WTC11 (cell line): ENCODE measurements at regions not wholly inside any gene's neighbourhood (a gene's known extent, or its start where the extent isn't known, plus 50 kb on each side); places are given as distances from the start of the nearest gene placed in this dataset.

ENCODE experiments used
- ATAC-seq: fragments of 200-7000 bp; cut with Tn5 transposase; 2 replicates; pipeline ENCODE4 v1.10.0; 2021; ENCODE audit warnings: mild to moderate bottlenecking, moderate library complexity
- CTCF ChIA-PET: fragments of 300-600 bp; sonication (Branson Sonifier 250); formaldehyde crosslinking; loops from one replicate; lab custom pipeline; 2021; ENCODE audit warnings: antibody characterized with exemption; lab: Charles Lee
- POLR2A ChIA-PET: fragments of 350-600 bp; sonication (Branson Sonifier 250); formaldehyde crosslinking; loops from one replicate; lab custom pipeline; 2021; ENCODE audit warnings: antibody characterized with exemption; lab: Charles Lee
- DNase-seq: peaks from one replicate; pipeline ENCODE4 v3.0.0; 2021; ENCODE audit warnings: low spot score
- H3K27ac Mint-ChIP-seq: 2 replicates; pipeline ENCODE4 v1.8.0; 2021; ENCODE audit warnings: mixed read lengths
- H3K27me3 Mint-ChIP-seq: 2 replicates; pipeline ENCODE4 v1.8.0; 2021; ENCODE audit warnings: low read depth, mild to moderate bottlenecking, moderate library complexity, mixed read lengths
- H3K36me3 Mint-ChIP-seq: 2 replicates; pipeline ENCODE4 v1.8.0; 2021; ENCODE audit warnings: mixed read lengths
- H3K4me1 Mint-ChIP-seq: 2 replicates; pipeline ENCODE4 v1.8.0; 2022; ENCODE audit warnings: mixed read lengths
- H3K4me3 Mint-ChIP-seq: 2 replicates; pipeline ENCODE4 v1.8.0; 2021; ENCODE audit warnings: mild to moderate bottlenecking, moderate library complexity, mixed read lengths
- H3K9me3 Mint-ChIP-seq: 2 replicates; pipeline ENCODE4 v1.8.0; 2021; ENCODE audit warnings: mixed read lengths
- ETV6 ChIP-seq: sonication (generic); formaldehyde crosslinking; IDR thresholded peaks from 2 replicates; pipeline ENCODE4 v1.8.1; 2022; ENCODE audit warnings: mild to moderate bottlenecking, missing genetic modification reagents
- FOXP4 ChIP-seq: sonication (generic); formaldehyde crosslinking; IDR thresholded peaks from 2 replicates; pipeline ENCODE4 v1.8.0; 2022; ENCODE audit warnings: mild to moderate bottlenecking, missing genetic modification reagents
- GTF2I ChIP-seq: fragments of 250-450 bp; sonication (Bioruptor Pico); conservative IDR thresholded peaks from 2 replicates; pipeline ENCODE4 v1.4.0; 2021; ENCODE audit warnings: mild to moderate bottlenecking
- NFATC4 ChIP-seq: fragments of 250-450 bp; sonication (Bioruptor Pico); IDR thresholded peaks from 2 replicates; pipeline ENCODE4 v1.9.0; 2021; ENCODE audit warnings: mild to moderate bottlenecking
- NFE2L1 ChIP-seq: sonication (generic); formaldehyde crosslinking; IDR thresholded peaks from 2 replicates; pipeline ENCODE4 v1.8.1; 2023; ENCODE audit warnings: missing genetic modification reagents
- SMAD4 ChIP-seq: sonication (generic); formaldehyde crosslinking; IDR thresholded peaks from 2 replicates; pipeline ENCODE4 v1.8.0; 2022; ENCODE audit warnings: mild to moderate bottlenecking, missing genetic modification reagents
- ZBTB21 ChIP-seq: sonication (generic); formaldehyde crosslinking; IDR thresholded peaks from 2 replicates; pipeline ENCODE4 v1.8.1; 2023; ENCODE audit warnings: mild to moderate bottlenecking, missing genetic modification reagents, borderline replicate concordance
- ZNF232 ChIP-seq: sonication (generic); formaldehyde crosslinking; IDR thresholded peaks from 2 replicates; pipeline ENCODE4 v1.8.0; 2022; ENCODE audit warnings: mild to moderate bottlenecking, missing genetic modification reagents
- ZNF317 ChIP-seq: sonication (generic); formaldehyde crosslinking; IDR thresholded peaks from 2 replicates; pipeline ENCODE4 v1.8.1; 2023; ENCODE audit warnings: low read depth, mild to moderate bottlenecking, moderate library complexity, missing genetic modification reagents, borderline replicate concordance
- TF ChIP-seq, protein P1 (sequence below): sonication (generic); formaldehyde crosslinking; IDR thresholded peaks from 2 replicates; pipeline ENCODE4 v1.8.1; 2023; ENCODE audit warnings: mild to moderate bottlenecking, missing genetic modification reagents
- TF ChIP-seq, protein P2 (sequence below): sonication (generic); formaldehyde crosslinking; IDR thresholded peaks from 2 replicates; pipeline ENCODE4 v1.8.0; 2023; ENCODE audit warnings: missing genetic modification reagents
- TF ChIP-seq, protein P3 (sequence below): sonication (generic); formaldehyde crosslinking; IDR thresholded peaks from 2 replicates; pipeline ENCODE4 v1.8.0; 2023; ENCODE audit warnings: missing genetic modification reagents, mild to moderate bottlenecking, borderline replicate concordance
- TF ChIP-seq, protein P4 (sequence below): sonication (generic); formaldehyde crosslinking; IDR thresholded peaks from 2 replicates; pipeline ENCODE4 v1.8.0; 2022; ENCODE audit warnings: mild to moderate bottlenecking, missing genetic modification reagents

DNA sequence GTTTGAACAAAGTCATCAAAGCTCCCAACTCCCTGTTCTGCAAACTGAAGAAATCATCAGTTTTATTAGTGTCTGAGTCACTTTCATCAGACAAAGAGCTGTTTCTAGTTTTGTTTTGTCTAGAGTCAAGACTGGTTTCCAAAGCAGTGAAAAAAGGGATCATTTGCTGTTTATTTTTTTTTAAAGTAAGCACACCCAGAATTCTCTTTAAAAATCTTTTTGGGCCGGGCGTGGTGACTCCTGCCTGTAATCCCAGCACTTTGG lies 972.0 kb upstream of the CELF2 start:
- DNase-seq (no peak), ATAC-seq (no peak)
- Mint-ChIP-seq H3K36me3 (no peaks in the 10 kb centered on the region), H3K27ac (no peak overlapping the region), H3K4me3 (no peak overlapping the region), H3K9me3 (peaks cover 17% of the 10 kb centered on the region), H3K27me3 (no peaks in the 10 kb centered on the region), H3K4me1 (no peaks in the 10 kb centered on the region)
- ChIA-PET CTCF (interaction anchor here (0.9 kb wide), 1 partner anchor 703 kb away, joined by 3 read pairs; no protein-coding TSS in a partner anchor), POLR2A (no interaction called here)
- TF ChIP-seq, protein P1, sequence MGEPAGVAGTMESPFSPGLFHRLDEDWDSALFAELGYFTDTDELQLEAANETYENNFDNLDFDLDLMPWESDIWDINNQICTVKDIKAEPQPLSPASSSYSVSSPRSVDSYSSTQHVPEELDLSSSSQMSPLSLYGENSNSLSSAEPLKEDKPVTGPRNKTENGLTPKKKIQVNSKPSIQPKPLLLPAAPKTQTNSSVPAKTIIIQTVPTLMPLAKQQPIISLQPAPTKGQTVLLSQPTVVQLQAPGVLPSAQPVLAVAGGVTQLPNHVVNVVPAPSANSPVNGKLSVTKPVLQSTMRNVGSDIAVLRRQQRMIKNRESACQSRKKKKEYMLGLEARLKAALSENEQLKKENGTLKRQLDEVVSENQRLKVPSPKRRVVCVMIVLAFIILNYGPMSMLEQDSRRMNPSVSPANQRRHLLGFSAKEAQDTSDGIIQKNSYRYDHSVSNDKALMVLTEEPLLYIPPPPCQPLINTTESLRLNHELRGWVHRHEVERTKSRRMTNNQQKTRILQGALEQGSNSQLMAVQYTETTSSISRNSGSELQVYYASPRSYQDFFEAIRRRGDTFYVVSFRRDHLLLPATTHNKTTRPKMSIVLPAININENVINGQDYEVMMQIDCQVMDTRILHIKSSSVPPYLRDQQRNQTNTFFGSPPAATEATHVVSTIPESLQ = no peak
- no peak for TF ChIP-seq ZNF232 (CRISPR knock-in tag)
- no peak for TF ChIP-seq NFATC4 (CRISPR knock-in tag)
- TF ChIP-seq, protein P2, sequence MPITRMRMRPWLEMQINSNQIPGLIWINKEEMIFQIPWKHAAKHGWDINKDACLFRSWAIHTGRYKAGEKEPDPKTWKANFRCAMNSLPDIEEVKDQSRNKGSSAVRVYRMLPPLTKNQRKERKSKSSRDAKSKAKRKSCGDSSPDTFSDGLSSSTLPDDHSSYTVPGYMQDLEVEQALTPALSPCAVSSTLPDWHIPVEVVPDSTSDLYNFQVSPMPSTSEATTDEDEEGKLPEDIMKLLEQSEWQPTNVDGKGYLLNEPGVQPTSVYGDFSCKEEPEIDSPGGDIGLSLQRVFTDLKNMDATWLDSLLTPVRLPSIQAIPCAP = no peak
- TF ChIP-seq, protein P3, sequence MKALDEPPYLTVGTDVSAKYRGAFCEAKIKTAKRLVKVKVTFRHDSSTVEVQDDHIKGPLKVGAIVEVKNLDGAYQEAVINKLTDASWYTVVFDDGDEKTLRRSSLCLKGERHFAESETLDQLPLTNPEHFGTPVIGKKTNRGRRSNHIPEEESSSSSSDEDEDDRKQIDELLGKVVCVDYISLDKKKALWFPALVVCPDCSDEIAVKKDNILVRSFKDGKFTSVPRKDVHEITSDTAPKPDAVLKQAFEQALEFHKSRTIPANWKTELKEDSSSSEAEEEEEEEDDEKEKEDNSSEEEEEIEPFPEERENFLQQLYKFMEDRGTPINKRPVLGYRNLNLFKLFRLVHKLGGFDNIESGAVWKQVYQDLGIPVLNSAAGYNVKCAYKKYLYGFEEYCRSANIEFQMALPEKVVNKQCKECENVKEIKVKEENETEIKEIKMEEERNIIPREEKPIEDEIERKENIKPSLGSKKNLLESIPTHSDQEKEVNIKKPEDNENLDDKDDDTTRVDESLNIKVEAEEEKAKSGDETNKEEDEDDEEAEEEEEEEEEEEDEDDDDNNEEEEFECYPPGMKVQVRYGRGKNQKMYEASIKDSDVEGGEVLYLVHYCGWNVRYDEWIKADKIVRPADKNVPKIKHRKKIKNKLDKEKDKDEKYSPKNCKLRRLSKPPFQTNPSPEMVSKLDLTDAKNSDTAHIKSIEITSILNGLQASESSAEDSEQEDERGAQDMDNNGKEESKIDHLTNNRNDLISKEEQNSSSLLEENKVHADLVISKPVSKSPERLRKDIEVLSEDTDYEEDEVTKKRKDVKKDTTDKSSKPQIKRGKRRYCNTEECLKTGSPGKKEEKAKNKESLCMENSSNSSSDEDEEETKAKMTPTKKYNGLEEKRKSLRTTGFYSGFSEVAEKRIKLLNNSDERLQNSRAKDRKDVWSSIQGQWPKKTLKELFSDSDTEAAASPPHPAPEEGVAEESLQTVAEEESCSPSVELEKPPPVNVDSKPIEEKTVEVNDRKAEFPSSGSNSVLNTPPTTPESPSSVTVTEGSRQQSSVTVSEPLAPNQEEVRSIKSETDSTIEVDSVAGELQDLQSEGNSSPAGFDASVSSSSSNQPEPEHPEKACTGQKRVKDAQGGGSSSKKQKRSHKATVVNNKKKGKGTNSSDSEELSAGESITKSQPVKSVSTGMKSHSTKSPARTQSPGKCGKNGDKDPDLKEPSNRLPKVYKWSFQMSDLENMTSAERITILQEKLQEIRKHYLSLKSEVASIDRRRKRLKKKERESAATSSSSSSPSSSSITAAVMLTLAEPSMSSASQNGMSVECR (CRISPR knock-in tag) = no peak

GRCh38 chr10:10047426-10047825 lies 970.2 kb upstream of the CELF2 start:
- H3K9me3 Mint-ChIP-seq = peaks cover 17% of the 10 kb centered on the region
- TF ChIP-seq NFE2L1 (CRISPR knock-in tag) (no peak), ZNF317 (CRISPR knock-in tag) (no peak), ETV6 (CRISPR knock-in tag) (no peak), SMAD4 (no peak), ZBTB21 (no peak), GTF2I (CRISPR knock-in tag) (no peak), FOXP4 (CRISPR knock-in tag) (no peak)
- TF ChIP-seq, protein P1 = no peak
- TF ChIP-seq, protein P4, sequence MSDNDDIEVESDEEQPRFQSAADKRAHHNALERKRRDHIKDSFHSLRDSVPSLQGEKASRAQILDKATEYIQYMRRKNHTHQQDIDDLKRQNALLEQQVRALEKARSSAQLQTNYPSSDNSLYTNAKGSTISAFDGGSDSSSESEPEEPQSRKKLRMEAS (CRISPR knock-in tag) = no peak
- no peak overlapping the region for H3K4me3 Mint-ChIP-seq
- H3K36me3 Mint-ChIP-seq = no peaks in the 10 kb centered on the region
- ChIA-PET POLR2A (no interaction called here), CTCF (no interaction called here)
- no peaks in the 10 kb centered on the region for H3K4me1 Mint-ChIP-seq
- H3K27me3 Mint-ChIP-seq = no peaks in the 10 kb centered on the region
- H3K27ac Mint-ChIP-seq = no peak overlapping the region
- DNase-seq (no peak), ATAC-seq (no peak)
